ENCODE measurements at regions not wholly inside any gene's neighbourhood (a gene's known extent, or its start where the extent isn't known, plus 50 kb on each side); places are given as distances from the start of the nearest gene placed in this dataset.

- no peak overlapping the region for H3K4me3 ChIP-seq (ENCODE audit: control insufficient read depth, low read depth, low read length)
- peak; percentile 18 for DNase-seq (ENCODE audit: low read depth)
These were observed 513.4 kb downstream of the TNS1 start for GRCh38 chr2:217489145-217489960.

GRCh38 chr2:217484046-217484445, 518.7 kb downstream of the TNS1 start:
- TF ChIP-seq CTCF (conservative IDR thresholded peaks at IDR 0.05; ENCODE audit: control insufficient read depth, insufficient read depth, low read depth, low read length): no peak
- DNase-seq (ENCODE audit: low read depth): no peak
- H3K4me3 ChIP-seq (ENCODE audit: control insufficient read depth, low read depth, low read length): no peak overlapping the region

More at GRCh38 chr2:217489145-217489960, 513.4 kb downstream of the TNS1 start:
- TF ChIP-seq CTCF (conservative IDR thresholded peaks at IDR 0.05; ENCODE audit: control insufficient read depth, insufficient read depth, low read depth, low read length): no peak

GRCh38 chr2:217482056-217482710, 520.6 kb downstream of the TNS1 start:
- TF ChIP-seq CTCF (conservative IDR thresholded peaks at IDR 0.05; ENCODE audit: control insufficient read depth, insufficient read depth, low read depth, low read length): no peak
- no peak for DNase-seq (ENCODE audit: low read depth)
- H3K4me3 ChIP-seq (ENCODE audit: control insufficient read depth, low read depth, low read length): no peak overlapping the region

GRCh38 chr2:217481577-217481976, 521.2 kb downstream of the TNS1 start:
- H3K4me3 ChIP-seq (ENCODE audit: control insufficient read depth, low read depth, low read length): no peak overlapping the region
- no peak for TF ChIP-seq CTCF (conservative IDR thresholded peaks at IDR 0.05; ENCODE audit: control insufficient read depth, insufficient read depth, low read depth, low read length)
- DNase-seq (ENCODE audit: low read depth): no peak

GRCh38 chr2:217479566-217479965, 523.2 kb downstream of the TNS1 start:
- TF ChIP-seq CTCF (conservative IDR thresholded peaks at IDR 0.05; ENCODE audit: control insufficient read depth, insufficient read depth, low read depth, low read length): no peak
- no peak for DNase-seq (ENCODE audit: low read depth)
- H3K4me3 ChIP-seq (ENCODE audit: control insufficient read depth, low read depth, low read length): no peak overlapping the region

GRCh38 chr2:217478831-217479455, 523.9 kb downstream of the TNS1 start:
- H3K4me3 ChIP-seq (ENCODE audit: control insufficient read depth, low read depth, low read length): no peak overlapping the region
- no peak for TF ChIP-seq CTCF (conservative IDR thresholded peaks at IDR 0.05; ENCODE audit: control insufficient read depth, insufficient read depth, low read depth, low read length)
- DNase-seq (ENCODE audit: low read depth): no peak
